Naive thymus-derived CD4-positive, alpha-beta T cell (primary cell): ENCODE measurements at regions not wholly inside any gene's neighbourhood (a gene's known extent, or its start where the extent isn't known, plus 50 kb on each side); places are given as distances from the start of the nearest gene placed in this dataset.

Experiments used
- ATAC-seq: fragments of 150-1000 bp; cut with Tn5 transposase; 2 replicates; pipeline ENCODE4 v1.10.0; 2021; ENCODE audit warnings: mild to moderate bottlenecking, moderate library complexity
- CTCF ChIA-PET: fragments of 350-600 bp; sonication (Branson Sonifier 250); formaldehyde crosslinking; loops from one replicate; lab custom pipeline; 2021; ENCODE audit warnings: antibody characterized with exemption; lab: Charles Lee
- POLR2A ChIA-PET: fragments of 350-600 bp; sonication (Branson Sonifier 250); formaldehyde crosslinking; loops from one replicate; lab custom pipeline; 2021; ENCODE audit warnings: antibody characterized with exemption, inconsistent platforms; lab: Charles Lee
- DNase-seq, 9 donors: peaks; one replicate each; pipeline versions ENCODE4 v3.0.0 to v3.0.0-alpha.2; 2020 to 2022; ENCODE audit warnings: mixed read lengths in 1 of 9
- H3K27ac ChIP-seq: one replicate; pipeline ENCODE4 v1.7.0; 2013; ENCODE audit warnings: mild to moderate bottlenecking, low read depth, low read length, moderate library complexity
- H3K27me3 ChIP-seq, 2 donors: one replicate each; pipeline ENCODE4 v1.7.0; 2013; ENCODE audit warnings: low read length in 2 of 2, mild to moderate bottlenecking in 2 of 2, moderate library complexity in 2 of 2; ENCODE audit not compliant: control insufficient read depth in 2 of 2, insufficient read depth in 2 of 2
- H3K36me3 ChIP-seq, 3 experiments: 1 replicate in 2 of 3; 2 replicates in 1 of 3; pipeline ENCODE4 v1.7.0; 2013; ENCODE audit warnings: low read length in 3 of 3, mild to moderate bottlenecking in 3 of 3, moderate library complexity in 1 of 3; ENCODE audit not compliant: insufficient read depth in 3 of 3, control insufficient read depth in 2 of 3
- H3K4me1 ChIP-seq, 2 donors: one replicate each; pipeline ENCODE4 v1.7.0; 2013; ENCODE audit warnings: low read length in 2 of 2, mild to moderate bottlenecking in 2 of 2, moderate library complexity in 1 of 2; ENCODE audit not compliant: control insufficient read depth in 2 of 2, insufficient read depth in 2 of 2
- H3K4me3 ChIP-seq: 2 replicates; pipeline ENCODE4 v1.7.0; 2013; ENCODE audit warnings: mild to moderate bottlenecking, low read length
- H3K9me3 ChIP-seq, 3 experiments: 1 replicate in 2 of 3; 2 replicates in 1 of 3; pipeline ENCODE4 v1.7.0; 2013; ENCODE audit warnings: low read length in 3 of 3; ENCODE audit not compliant: control insufficient read depth in 2 of 3
- H3K27ac Mint-ChIP-seq, 9 donors: one replicate each; pipeline ENCODE4 v1.8.0; 2020 to 2022; ENCODE audit warnings: mixed read lengths in 9 of 9, mild to moderate bottlenecking in 8 of 9, moderate library complexity in 5 of 9, inconsistent platforms in 2 of 9
- H3K27me3 Mint-ChIP-seq, 5 donors: one replicate each; pipeline ENCODE4 v1.8.0; 2021 to 2022; ENCODE audit warnings: mixed read lengths in 5 of 5, mild to moderate bottlenecking in 1 of 5
- H3K36me3 Mint-ChIP-seq, 5 donors: one replicate each; pipeline ENCODE4 v1.8.0; 2020 to 2022; ENCODE audit warnings: mixed read lengths in 5 of 5, mild to moderate bottlenecking in 3 of 5, inconsistent platforms in 1 of 5
- H3K4me1 Mint-ChIP-seq, 7 donors: one replicate each; pipeline ENCODE4 v1.8.0; 2020 to 2022; ENCODE audit warnings: mixed read lengths in 7 of 7, mild to moderate bottlenecking in 3 of 7, inconsistent platforms in 1 of 7
- H3K4me3 Mint-ChIP-seq, 10 donors: one replicate each; pipeline ENCODE4 v1.8.0; 2020 to 2022; ENCODE audit warnings: mild to moderate bottlenecking in 10 of 10, mixed read lengths in 10 of 10, moderate library complexity in 6 of 10, inconsistent platforms in 2 of 10
- H3K9me3 Mint-ChIP-seq, 11 donors: one replicate each; pipeline ENCODE4 v1.8.0; 2020 to 2022; ENCODE audit warnings: mixed read lengths in 11 of 11, mild to moderate bottlenecking in 4 of 11, inconsistent platforms in 1 of 11, moderate library complexity in 1 of 11
- intact Hi-C, 2 donors: fragments of 100-400 bp; cut with micrococcal nuclease; formaldehyde crosslinking; loops; one replicate each; pipeline ENCODE4 v1.15.1; 2023

DNA sequence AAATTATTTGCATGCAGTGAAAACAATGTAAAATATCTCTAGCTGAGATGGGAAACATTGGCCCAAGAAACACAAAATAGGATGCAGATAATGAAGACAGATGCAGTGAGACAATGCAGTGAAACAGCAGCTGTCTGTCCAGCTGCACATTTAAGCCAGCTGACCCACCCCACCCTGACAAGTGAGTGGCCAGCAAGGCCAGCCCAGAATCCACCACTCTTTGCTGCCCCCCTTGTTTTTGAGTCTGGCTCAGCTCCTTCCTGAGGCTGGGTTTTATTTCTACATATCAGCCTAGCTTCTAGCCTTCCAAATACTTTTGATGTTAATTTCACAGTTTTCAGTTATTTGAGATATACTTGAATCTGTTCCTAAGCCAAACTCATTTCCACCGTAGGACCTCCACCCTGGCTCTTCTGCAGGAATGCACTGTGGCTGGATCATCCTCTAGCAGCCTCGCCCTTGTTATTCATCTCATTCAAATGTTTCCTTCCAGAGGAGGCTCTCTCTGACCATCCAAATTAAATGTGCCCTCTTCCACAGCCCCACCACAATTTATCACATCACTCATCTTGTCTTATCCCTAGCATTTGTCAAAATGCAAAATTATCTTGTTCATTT lies 154.1 kb upstream of the POU2AF2 start:
- peaks cover 0 to 3% (median 0%) of the 10 kb centered on the region in 7 donors for H3K4me1 Mint-ChIP-seq
- no peaks in the 10 kb centered on the region for H3K4me1 ChIP-seq
- H3K9me3 Mint-ChIP-seq, result peaks cover 0 to 6% (median 0%) of the 10 kb centered on the region in 11 donors
- POLR2A ChIA-PET, result no interaction called here
- peaks cover 4 to 37% (median 19%) of the 10 kb centered on the region in 5 donors for H3K27me3 Mint-ChIP-seq
- no peaks in the 10 kb centered on the region for H3K27me3 ChIP-seq
- H3K27ac ChIP-seq, result no peak overlapping the region
- ATAC-seq, result no peak
- H3K27ac Mint-ChIP-seq, result no peak overlapping the region
- H3K36me3 ChIP-seq, result no peaks in the 10 kb centered on the region
- H3K36me3 Mint-ChIP-seq, result peaks cover 0 to 3% (median 0%) of the 10 kb centered on the region in 5 donors
- intact Hi-C loops, result no loop called here
- no peak overlapping the region for H3K4me3 Mint-ChIP-seq
- H3K4me3 ChIP-seq, result no peak overlapping the region
- CTCF ChIA-PET, result no interaction called here
- H3K9me3 ChIP-seq, result no peaks in the 10 kb centered on the region
- no peak for DNase-seq

DNA sequence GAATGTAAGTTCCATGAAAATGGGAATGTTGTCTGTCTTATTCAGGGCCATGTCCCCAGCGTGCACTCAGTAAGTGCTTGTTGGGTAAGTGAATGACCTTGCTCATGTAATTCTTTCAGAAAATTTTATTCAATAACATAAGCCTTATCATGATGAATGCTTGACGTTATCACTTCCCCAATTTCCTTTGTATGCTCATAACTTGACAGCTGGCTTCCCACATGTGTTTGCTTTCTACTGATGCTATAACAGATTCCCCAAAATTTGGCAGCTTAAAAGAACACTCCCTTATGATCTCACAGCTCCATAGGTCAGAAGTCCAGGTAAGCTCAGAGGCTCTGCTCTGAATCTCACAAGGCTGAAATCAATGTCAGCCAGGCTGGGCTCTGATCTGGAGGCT lies 155.8 kb upstream of the POU2AF2 start:
- POLR2A ChIA-PET, result interaction anchor here (0.6 kb wide), 1 partner anchor 390 kb away, joined by 4 read pairs; no protein-coding TSS in a partner anchor
- intact Hi-C loops, result no loop called here
- H3K27ac Mint-ChIP-seq, result no peak overlapping the region
- Histone ChIP-seq H3K27me3 (no peaks in the 10 kb centered on the region), H3K9me3 (no peaks in the 10 kb centered on the region), H3K27ac (no peak overlapping the region), H3K4me3 (no peak overlapping the region), H3K4me1 (no peaks in the 10 kb centered on the region), H3K36me3 (no peaks in the 10 kb centered on the region)
- CTCF ChIA-PET, result no interaction called here
- peaks cover 0 to 3% (median 0%) of the 10 kb centered on the region in 7 donors for H3K4me1 Mint-ChIP-seq
- peaks cover 4 to 40% (median 19%) of the 10 kb centered on the region in 5 donors for H3K27me3 Mint-ChIP-seq
- H3K36me3 Mint-ChIP-seq, result peaks cover 0 to 3% (median 0%) of the 10 kb centered on the region in 5 donors
- DNase-seq (no peak), ATAC-seq (no peak)
- peaks cover 0 to 6% (median 0%) of the 10 kb centered on the region in 11 donors for H3K9me3 Mint-ChIP-seq
- H3K4me3 Mint-ChIP-seq, result no peak overlapping the region

DNA sequence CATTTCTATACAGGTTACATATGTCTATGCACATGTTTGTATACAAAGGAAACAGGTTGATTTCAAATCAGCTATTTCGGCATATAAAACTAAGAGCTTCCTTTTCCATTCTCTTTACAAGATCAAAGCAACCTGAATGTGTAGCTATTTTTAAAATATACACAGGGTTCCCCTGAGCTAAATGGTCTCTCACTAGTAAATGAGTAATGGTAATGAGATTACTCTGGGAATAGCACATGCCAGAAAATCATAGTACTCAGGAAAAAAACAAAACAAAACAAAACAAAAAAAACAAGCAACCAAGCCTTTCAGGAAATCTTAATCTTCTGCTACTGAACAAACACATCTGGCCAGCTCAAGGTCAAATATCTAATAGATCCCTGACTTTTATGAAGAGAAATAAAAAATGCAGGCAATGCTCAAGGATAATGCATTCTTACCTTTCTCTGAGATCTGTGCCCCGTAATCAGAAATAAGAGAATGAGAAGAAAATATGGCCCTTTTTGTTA lies 156.6 kb upstream of the POU2AF2 start:
- DNase-seq (no peak), ATAC-seq (no peak)
- H3K36me3 Mint-ChIP-seq, result peaks cover 0 to 3% (median 0%) of the 10 kb centered on the region in 5 donors
- Histone ChIP-seq H3K4me3 (no peak overlapping the region), H3K27me3 (no peaks in the 10 kb centered on the region), H3K4me1 (no peaks in the 10 kb centered on the region), H3K9me3 (no peaks in the 10 kb centered on the region), H3K36me3 (no peaks in the 10 kb centered on the region), H3K27ac (no peak overlapping the region)
- peaks cover 0 to 3% (median 0%) of the 10 kb centered on the region in 7 donors for H3K4me1 Mint-ChIP-seq
- no peak overlapping the region for H3K4me3 Mint-ChIP-seq
- ChIA-PET POLR2A (no interaction called here), CTCF (no interaction called here)
- H3K27me3 Mint-ChIP-seq, result peaks cover 4 to 40% (median 19%) of the 10 kb centered on the region in 5 donors
- H3K9me3 Mint-ChIP-seq, result peaks cover 0 to 6% (median 0%) of the 10 kb centered on the region in 11 donors
- H3K27ac Mint-ChIP-seq, result no peak overlapping the region
- intact Hi-C loops, result no loop called here

DNA sequence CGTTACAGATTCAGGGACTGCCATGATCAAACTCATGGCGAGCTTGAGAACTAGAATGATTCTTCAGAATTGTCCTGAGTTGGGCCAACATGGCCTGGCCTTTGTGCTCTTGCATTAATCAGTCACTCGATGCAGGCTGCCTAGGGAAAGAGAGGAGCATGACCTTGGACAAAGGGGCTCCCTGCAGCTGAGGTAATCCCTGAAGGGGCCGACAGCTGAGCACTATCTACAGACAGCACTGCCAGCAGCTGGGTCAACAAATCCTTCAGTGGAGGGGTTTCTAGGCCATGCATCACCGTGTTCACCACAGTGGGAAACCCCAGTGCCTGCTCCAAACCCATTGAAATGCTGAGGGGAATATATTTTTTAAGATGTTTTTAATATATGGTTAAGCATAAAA lies 159.5 kb upstream of the POU2AF2 start:
- POLR2A ChIA-PET, result no interaction called here
- Mint-ChIP-seq H3K36me3 (peaks cover 0 to 3% (median 0%) of the 10 kb centered on the region in 5 donors), H3K27ac (no peak overlapping the region), H3K27me3 (peaks cover 4 to 37% (median 18%) of the 10 kb centered on the region in 5 donors), H3K4me3 (no peak overlapping the region), H3K4me1 (no peaks in the 10 kb centered on the region), H3K9me3 (peaks cover 0 to 3% (median 0%) of the 10 kb centered on the region in 11 donors)
- no peak for DNase-seq
- no peak overlapping the region for H3K4me3 ChIP-seq
- H3K27me3 ChIP-seq, result no peaks in the 10 kb centered on the region
- H3K27ac ChIP-seq, result no peak overlapping the region
- CTCF ChIA-PET, result no interaction called here
- H3K36me3 ChIP-seq, result no peaks in the 10 kb centered on the region
- no peaks in the 10 kb centered on the region for H3K4me1 ChIP-seq
- no peaks in the 10 kb centered on the region for H3K9me3 ChIP-seq
- intact Hi-C loops, result no loop called here
- no peak for ATAC-seq

DNA sequence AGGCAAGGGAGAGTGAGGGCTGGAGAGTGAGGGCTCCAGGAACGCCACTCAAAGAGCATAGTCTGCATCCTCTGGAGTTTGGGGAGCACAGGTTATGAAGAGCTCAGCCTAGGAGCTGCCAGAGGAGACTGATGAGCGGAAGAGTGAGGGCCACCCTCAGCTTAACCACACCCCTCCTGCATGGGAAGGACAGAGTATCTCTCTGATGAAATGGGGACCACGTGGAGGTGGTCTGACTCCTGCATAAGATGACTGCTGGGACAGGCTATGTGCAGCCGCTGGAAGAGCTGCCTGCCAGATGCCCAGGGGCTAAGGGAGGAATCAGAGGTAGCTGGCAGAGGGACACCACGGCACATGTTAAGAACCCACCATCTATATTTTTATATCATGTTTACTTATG lies 162.9 kb upstream of the POU2AF2 start:
- Histone ChIP-seq H3K9me3 (no peaks in the 10 kb centered on the region), H3K27me3 (no peaks in the 10 kb centered on the region), H3K27ac (no peak overlapping the region), H3K4me3 (no peak overlapping the region), H3K36me3 (no peaks in the 10 kb centered on the region), H3K4me1 (no peaks in the 10 kb centered on the region)
- H3K4me3 Mint-ChIP-seq, result no peak overlapping the region
- no peak for ATAC-seq
- no peak for DNase-seq
- peaks cover 7 to 20% (median 12%) of the 10 kb centered on the region in 5 donors for H3K27me3 Mint-ChIP-seq
- ChIA-PET POLR2A (no interaction called here), CTCF (interaction anchor here (0.6 kb wide), 1 partner anchor 115 kb away, joined by 3 read pairs; no protein-coding TSS in a partner anchor)
- H3K4me1 Mint-ChIP-seq, result no peaks in the 10 kb centered on the region
- no peaks in the 10 kb centered on the region for H3K36me3 Mint-ChIP-seq
- intact Hi-C loops, result no loop called here
- H3K9me3 Mint-ChIP-seq, result no peaks in the 10 kb centered on the region
- H3K27ac Mint-ChIP-seq, result no peak overlapping the region

DNA sequence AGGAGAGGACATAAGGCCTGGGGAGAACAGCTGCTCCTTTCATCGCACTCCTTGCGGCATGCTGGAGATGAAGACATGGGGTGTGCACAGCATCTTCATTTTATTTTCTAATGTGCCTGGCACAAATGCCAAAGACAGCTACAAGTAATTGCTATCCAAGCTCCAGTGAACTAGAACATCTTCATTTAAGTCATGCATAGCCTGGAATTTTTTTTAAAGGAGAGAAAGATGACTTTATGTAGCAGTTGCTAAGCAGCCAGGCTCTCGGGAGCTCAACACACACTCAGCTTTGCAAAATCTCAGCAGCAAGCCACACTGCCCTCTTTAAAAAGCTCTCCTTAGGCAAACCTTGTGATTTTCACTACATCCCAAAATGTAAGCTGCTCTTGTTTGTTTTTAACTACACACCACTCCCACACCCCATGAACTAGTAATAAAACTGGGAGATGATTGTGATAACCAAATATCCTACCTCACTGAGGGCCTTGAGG lies 164.5 kb upstream of the POU2AF2 start:
- DNase-seq (no peak), ATAC-seq (no peak)
- intact Hi-C loops, result no loop called here
- no peaks in the 10 kb centered on the region for H3K36me3 ChIP-seq
- H3K4me1 Mint-ChIP-seq, result no peaks in the 10 kb centered on the region
- ChIA-PET CTCF (interaction anchor here (0.7 kb wide), 1 partner anchor 82 kb away, joined by 3 read pairs; no protein-coding TSS in a partner anchor), POLR2A (no interaction called here)
- H3K4me3 ChIP-seq, result no peak overlapping the region
- no peak overlapping the region for H3K27ac Mint-ChIP-seq
- H3K4me1 ChIP-seq, result no peaks in the 10 kb centered on the region
- no peak overlapping the region for H3K4me3 Mint-ChIP-seq
- H3K9me3 Mint-ChIP-seq, result no peaks in the 10 kb centered on the region
- H3K27me3 ChIP-seq, result no peaks in the 10 kb centered on the region
- H3K9me3 ChIP-seq, result no peaks in the 10 kb centered on the region
- H3K27ac ChIP-seq, result no peak overlapping the region
- H3K36me3 Mint-ChIP-seq, result no peaks in the 10 kb centered on the region
- peaks cover 2 to 20% (median 12%) of the 10 kb centered on the region in 5 donors for H3K27me3 Mint-ChIP-seq
